WERI-Rb-1 (cell line): ENCODE measurements at regions not wholly inside any gene's neighbourhood (a gene's known extent, or its start where the extent isn't known, plus 50 kb on each side); places are given as distances from the start of the nearest gene placed in this dataset.

Source experiments
- DNase-seq: peaks from one replicate; pipeline ENCODE4 v3.0.0-alpha.2; 2020
- H3K27ac ChIP-seq: fragments of 250-450 bp; sonication (Bioruptor Pico); 2 replicates; pipeline ENCODE4 v1.5.1; 2020; ENCODE audit warnings: mild to moderate bottlenecking, moderate library complexity
- H3K27me3 ChIP-seq: fragments of 250-450 bp; sonication (Bioruptor Pico); 2 replicates; pipeline ENCODE4 v1.5.1; 2021; ENCODE audit warnings: mild to moderate bottlenecking, low read depth, moderate library complexity; ENCODE audit not compliant: insufficient read depth, severe bottlenecking
- H3K36me3 ChIP-seq: fragments of 250-450 bp; sonication (Bioruptor Pico); 2 replicates; pipeline ENCODE4 v1.5.1; 2020; ENCODE audit warnings: mild to moderate bottlenecking, moderate library complexity
- H3K4me3 ChIP-seq: 2 replicates; pipeline ENCODE4 v1.5.1; 2011; ENCODE audit warnings: low read depth, mild to moderate bottlenecking, control low read depth, low read length
- H3K9me3 ChIP-seq: fragments of 250-450 bp; sonication (Bioruptor Pico); 2 replicates; pipeline ENCODE4 v1.5.1; 2021; ENCODE audit warnings: mild to moderate bottlenecking, moderate library complexity; ENCODE audit not compliant: severe bottlenecking
- TF ChIP-seq, protein P1 (sequence below): IDR thresholded peaks from 2 replicates; pipeline ENCODE4 v1.5.1; 2011; ENCODE audit warnings: low read depth, mild to moderate bottlenecking, control low read depth, inconsistent platforms, low read length

DNA sequence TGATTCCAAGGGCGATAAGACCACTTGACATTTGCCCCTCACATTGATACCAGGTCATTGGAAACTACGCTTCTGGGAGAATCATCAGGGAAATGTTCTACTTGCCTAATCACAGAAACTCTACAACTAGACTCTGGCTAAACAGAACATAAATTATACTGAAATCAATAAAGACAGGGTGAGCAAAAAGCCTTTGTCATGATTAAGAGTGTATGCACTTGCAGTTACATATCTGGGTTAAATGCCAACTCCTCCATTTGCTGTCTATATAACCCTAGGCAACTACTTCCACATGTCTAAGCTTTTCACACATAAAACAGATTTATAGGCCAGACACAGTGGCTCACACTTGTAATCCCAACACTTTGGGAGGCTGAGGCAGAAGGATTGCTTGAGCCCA is 125.7 kb downstream of the PHLDA1 start:
- TF ChIP-seq, protein P1, sequence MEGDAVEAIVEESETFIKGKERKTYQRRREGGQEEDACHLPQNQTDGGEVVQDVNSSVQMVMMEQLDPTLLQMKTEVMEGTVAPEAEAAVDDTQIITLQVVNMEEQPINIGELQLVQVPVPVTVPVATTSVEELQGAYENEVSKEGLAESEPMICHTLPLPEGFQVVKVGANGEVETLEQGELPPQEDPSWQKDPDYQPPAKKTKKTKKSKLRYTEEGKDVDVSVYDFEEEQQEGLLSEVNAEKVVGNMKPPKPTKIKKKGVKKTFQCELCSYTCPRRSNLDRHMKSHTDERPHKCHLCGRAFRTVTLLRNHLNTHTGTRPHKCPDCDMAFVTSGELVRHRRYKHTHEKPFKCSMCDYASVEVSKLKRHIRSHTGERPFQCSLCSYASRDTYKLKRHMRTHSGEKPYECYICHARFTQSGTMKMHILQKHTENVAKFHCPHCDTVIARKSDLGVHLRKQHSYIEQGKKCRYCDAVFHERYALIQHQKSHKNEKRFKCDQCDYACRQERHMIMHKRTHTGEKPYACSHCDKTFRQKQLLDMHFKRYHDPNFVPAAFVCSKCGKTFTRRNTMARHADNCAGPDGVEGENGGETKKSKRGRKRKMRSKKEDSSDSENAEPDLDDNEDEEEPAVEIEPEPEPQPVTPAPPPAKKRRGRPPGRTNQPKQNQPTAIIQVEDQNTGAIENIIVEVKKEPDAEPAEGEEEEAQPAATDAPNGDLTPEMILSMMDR, result no peak
- Histone ChIP-seq H3K4me3 (no peak overlapping the region), H3K9me3 (no peaks in the 10 kb centered on the region), H3K36me3 (no peaks in the 10 kb centered on the region), H3K27ac (no peak overlapping the region), H3K27me3 (no peaks in the 10 kb centered on the region)
- DNase-seq, result no peak

DNA sequence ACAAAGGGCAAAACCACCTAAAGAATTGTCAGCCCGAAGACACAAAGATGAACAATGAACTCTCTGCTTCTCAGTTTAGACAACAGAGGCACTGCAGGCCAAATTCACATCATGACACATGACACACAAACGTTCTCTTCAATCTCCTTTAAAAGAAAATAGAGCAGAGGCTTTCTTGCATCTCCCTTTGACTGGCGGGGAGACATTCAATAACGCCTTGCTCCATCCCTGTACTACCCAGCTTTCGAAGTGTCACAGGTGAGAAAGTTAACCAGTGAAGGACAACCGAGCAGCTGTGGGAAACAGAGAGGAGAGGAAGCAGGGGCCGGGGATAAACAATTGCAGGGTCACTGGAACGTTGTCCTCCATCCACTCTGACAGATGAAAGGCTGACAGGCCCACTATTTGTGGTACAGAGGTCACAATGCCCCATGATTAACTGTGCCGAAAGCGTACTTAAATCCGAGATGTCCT is 130.8 kb downstream of the PHLDA1 start:
- H3K9me3 ChIP-seq, result peaks cover 2% of the 10 kb centered on the region
- no peak overlapping the region for H3K4me3 ChIP-seq
- H3K36me3 ChIP-seq, result no peaks in the 10 kb centered on the region
- H3K27me3 ChIP-seq, result no peaks in the 10 kb centered on the region
- TF ChIP-seq, protein P1, result no peak
- DNase-seq, result no peak
- H3K27ac ChIP-seq, result no peak overlapping the region

DNA sequence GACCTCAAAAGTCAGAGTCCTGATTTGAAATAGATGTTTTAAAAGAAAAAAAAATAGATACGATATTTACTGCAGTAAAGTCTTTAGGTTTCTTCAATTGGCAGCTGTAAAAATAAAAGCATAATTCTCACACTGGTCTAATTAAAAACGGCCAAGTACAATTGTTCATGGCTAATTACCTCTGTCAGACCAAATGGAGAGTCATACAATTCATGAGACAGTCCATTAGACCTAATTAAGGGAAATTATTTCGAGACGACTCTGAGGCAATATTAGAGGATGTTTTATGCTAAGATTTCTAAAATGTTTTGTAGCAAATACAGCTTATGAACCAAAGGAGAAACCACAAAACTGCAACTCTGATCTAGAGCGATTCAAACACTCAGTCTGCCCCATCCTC is 131.3 kb downstream of the PHLDA1 start:
- H3K27ac ChIP-seq, result no peak overlapping the region
- H3K4me3 ChIP-seq, result no peak overlapping the region
- H3K27me3 ChIP-seq, result no peaks in the 10 kb centered on the region
- no peaks in the 10 kb centered on the region for H3K36me3 ChIP-seq
- H3K9me3 ChIP-seq, result peaks cover 2% of the 10 kb centered on the region
- TF ChIP-seq, protein P1, result no peak
- no peak for DNase-seq

DNA sequence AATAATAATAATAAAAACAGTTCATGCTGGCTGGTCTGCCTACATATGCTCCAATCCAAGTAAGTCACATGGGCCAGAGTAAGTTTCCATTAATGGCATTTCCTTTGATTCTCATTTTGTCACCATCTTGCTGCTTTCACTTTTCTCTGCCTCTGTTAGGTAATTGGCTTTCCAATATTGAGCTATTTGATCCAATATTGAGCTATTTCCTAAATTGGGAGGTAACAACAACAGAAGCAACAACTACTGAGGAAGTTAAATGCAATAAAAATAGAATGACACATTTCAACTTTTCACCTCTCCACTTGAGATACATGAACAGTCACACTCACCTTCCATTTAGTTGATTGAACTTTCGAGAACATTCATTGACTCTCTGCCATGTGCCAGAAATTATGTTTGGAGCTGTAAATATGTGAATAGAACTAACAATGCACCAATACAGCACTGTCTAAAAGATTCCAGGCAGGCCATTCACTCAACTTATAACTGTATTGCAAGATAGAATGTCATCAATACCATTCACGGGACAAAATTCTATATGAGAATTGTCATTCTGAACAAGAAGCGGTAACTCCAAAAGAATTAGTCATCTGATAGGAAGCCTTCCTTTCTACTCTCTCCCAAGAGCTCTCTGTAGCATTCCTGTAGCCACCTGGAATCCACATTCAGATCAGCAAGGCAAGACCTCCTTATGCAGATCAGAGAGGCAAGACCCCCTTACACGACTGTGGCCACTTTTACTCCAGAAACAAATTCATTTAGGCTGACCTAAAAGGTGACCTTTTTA is 136.4 kb downstream of the PHLDA1 start:
- Histone ChIP-seq H3K4me3 (no peak overlapping the region), H3K36me3 (no peaks in the 10 kb centered on the region), H3K9me3 (peaks cover 2% of the 10 kb centered on the region), H3K27ac (no peak overlapping the region), H3K27me3 (no peaks in the 10 kb centered on the region)
- TF ChIP-seq, protein P1, result no peak
- DNase-seq, result no peak

DNA sequence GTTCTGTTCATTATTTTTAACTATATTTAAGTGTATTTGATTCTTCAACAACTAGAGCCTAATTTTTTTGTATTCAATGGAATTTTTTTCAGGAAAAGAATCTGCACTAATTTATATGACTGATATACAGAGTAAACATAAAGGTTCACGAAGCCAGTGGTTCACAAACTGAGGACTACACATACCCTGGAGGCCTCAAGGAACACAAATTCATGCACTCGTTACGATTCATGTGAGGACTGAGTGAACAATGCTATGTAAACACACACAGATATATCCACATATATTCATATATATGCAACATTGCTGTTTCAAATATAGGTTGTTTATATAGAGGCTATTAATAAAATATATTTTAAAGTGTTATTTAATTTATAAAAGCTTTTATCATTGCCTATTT is 137.8 kb downstream of the PHLDA1 start:
- Histone ChIP-seq H3K4me3 (no peak overlapping the region), H3K27ac (no peak overlapping the region), H3K27me3 (no peaks in the 10 kb centered on the region), H3K9me3 (peaks cover 2% of the 10 kb centered on the region), H3K36me3 (no peaks in the 10 kb centered on the region)
- no peak for DNase-seq
- TF ChIP-seq, protein P1, result no peak
